Hepatocyte (in vitro differentiated cells): ENCODE measurements at regions not wholly inside any gene's neighbourhood (a gene's known extent, or its start where the extent isn't known, plus 50 kb on each side); places are given as distances from the start of the nearest gene placed in this dataset.

Source experiments
- DNase-seq: peaks from one replicate; pipeline ENCODE4 v3.0.0-alpha.2; 2016; ENCODE audit warnings: low spot score
- H2AFZ ChIP-seq: fragments of 200-600 bp; sonication (generic); 2 replicates; pipeline ENCODE4 v1.6.0; 2016; ENCODE audit warnings: antibody characterized with exemption, mild to moderate bottlenecking
- H3K27ac ChIP-seq: fragments of 200-600 bp; sonication (generic); 2 replicates; pipeline ENCODE4 v1.5.1; 2016; ENCODE audit warnings: mild to moderate bottlenecking
- H3K27me3 ChIP-seq: fragments of 200-600 bp; sonication (generic); 2 replicates; pipeline ENCODE4 v1.6.1; 2016
- H3K36me3 ChIP-seq: fragments of 200-600 bp; sonication (generic); replicated peaks from 2 replicates; pipeline ENCODE4 v1.5.1; 2016; ENCODE audit warnings: low read depth; ENCODE audit not compliant: insufficient read depth
- H3K4me1 ChIP-seq: fragments of 200-600 bp; sonication (generic); 2 replicates; pipeline ENCODE4 v1.5.1; 2016; ENCODE audit warnings: mild to moderate bottlenecking, moderate library complexity; ENCODE audit not compliant: insufficient read depth
- H3K4me2 ChIP-seq: fragments of 200-600 bp; sonication (generic); 2 replicates; pipeline ENCODE4 v1.6.0; 2016
- H3K4me3 ChIP-seq: fragments of 200-600 bp; sonication (generic); 2 replicates; pipeline ENCODE4 v1.5.1; 2016; ENCODE audit warnings: mild to moderate bottlenecking
- H3K79me2 ChIP-seq: fragments of 200-600 bp; sonication (generic); 2 replicates; pipeline ENCODE4 v1.6.0; 2017; ENCODE audit warnings: mild to moderate bottlenecking
- H3K9me2 ChIP-seq: fragments of 200-600 bp; sonication (generic); replicated peaks from 2 replicates; pipeline ENCODE4 v1.6.0; 2017; ENCODE audit warnings: mild to moderate bottlenecking; ENCODE audit not compliant: insufficient read depth
- H3K9me3 ChIP-seq: fragments of 200-600 bp; sonication (generic); 2 replicates; pipeline ENCODE4 v1.5.1; 2016; ENCODE audit warnings: low read depth, mild to moderate bottlenecking
- H4K20me1 ChIP-seq: fragments of 200-600 bp; sonication (generic); 2 replicates; pipeline ENCODE4 v1.6.0; 2016; ENCODE audit warnings: mild to moderate bottlenecking; ENCODE audit not compliant: insufficient read depth, poor library complexity, severe bottlenecking
- EZH2 ChIP-seq: fragments of 200-600 bp; sonication (generic); IDR thresholded peaks from 2 replicates; pipeline ENCODE4 v1.6.1; 2016; ENCODE audit warnings: antibody characterized with exemption, mild to moderate bottlenecking, borderline replicate concordance
- EZH2phosphoT487 ChIP-seq: fragments of 200-600 bp; sonication (generic); IDR thresholded peaks from one replicate; pipeline ENCODE4 v1.6.1; 2018; ENCODE audit warnings: antibody characterized with exemption, mild to moderate bottlenecking, low read depth, moderate library complexity; ENCODE audit not compliant: unreplicated experiment, severe bottlenecking
- whole genome bisulfite sequencing: methylation state at CpG from one replicate; pipeline ENCODE4 v1.1.6; 2016; ENCODE audit warnings: low lambda C conversion rate; ENCODE audit errors: missing lambda C conversion rate; 5-methylcytosine and 5-hydroxymethylcytosine counted together
- TF ChIP-seq, protein P1 (sequence below): fragments of 200-600 bp; sonication (generic); IDR thresholded peaks from 2 replicates; pipeline ENCODE4 v1.5.1; 2016; ENCODE audit warnings: antibody characterized with exemption, mild to moderate bottlenecking; ENCODE audit not compliant: poor library complexity

DNA sequence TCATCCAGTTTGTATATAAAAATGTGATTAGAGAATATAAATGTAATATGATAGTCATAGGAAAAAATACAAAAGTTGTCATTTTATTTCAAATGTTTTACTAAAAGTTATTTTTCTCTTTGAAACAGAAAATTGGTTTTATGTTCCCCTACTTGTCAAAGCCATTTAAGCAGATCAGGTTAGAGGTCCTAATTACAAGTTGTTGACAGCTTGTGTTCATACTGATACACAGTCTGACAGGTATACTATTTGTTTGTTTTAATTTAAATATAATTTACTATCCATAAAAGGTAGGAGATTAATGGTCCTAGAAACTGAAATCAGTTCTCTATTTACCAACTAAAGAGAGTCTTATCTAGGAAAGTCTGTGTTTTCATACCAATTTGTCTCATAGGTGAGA lies 250.4 kb upstream of the TMEM161B start:
- DNase-seq = no peak
- H3K36me3 ChIP-seq = no peaks in the 10 kb centered on the region
- no peak overlapping the region for H3K4me2 ChIP-seq
- no peak overlapping the region for H2AFZ ChIP-seq
- TF ChIP-seq, protein P1, sequence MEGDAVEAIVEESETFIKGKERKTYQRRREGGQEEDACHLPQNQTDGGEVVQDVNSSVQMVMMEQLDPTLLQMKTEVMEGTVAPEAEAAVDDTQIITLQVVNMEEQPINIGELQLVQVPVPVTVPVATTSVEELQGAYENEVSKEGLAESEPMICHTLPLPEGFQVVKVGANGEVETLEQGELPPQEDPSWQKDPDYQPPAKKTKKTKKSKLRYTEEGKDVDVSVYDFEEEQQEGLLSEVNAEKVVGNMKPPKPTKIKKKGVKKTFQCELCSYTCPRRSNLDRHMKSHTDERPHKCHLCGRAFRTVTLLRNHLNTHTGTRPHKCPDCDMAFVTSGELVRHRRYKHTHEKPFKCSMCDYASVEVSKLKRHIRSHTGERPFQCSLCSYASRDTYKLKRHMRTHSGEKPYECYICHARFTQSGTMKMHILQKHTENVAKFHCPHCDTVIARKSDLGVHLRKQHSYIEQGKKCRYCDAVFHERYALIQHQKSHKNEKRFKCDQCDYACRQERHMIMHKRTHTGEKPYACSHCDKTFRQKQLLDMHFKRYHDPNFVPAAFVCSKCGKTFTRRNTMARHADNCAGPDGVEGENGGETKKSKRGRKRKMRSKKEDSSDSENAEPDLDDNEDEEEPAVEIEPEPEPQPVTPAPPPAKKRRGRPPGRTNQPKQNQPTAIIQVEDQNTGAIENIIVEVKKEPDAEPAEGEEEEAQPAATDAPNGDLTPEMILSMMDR = no peak
- TF ChIP-seq EZH2 (no peak), EZH2phosphoT487 (no peak)
- H3K9me3 ChIP-seq = no peaks in the 10 kb centered on the region
- no peaks in the 10 kb centered on the region for H3K9me2 ChIP-seq
- no peak overlapping the region for H3K27ac ChIP-seq
- peaks cover 5% of the 10 kb centered on the region for H3K4me1 ChIP-seq
- H3K79me2 ChIP-seq = no peaks in the 10 kb centered on the region
- H3K27me3 ChIP-seq = no peaks in the 10 kb centered on the region
- no peaks in the 10 kb centered on the region for H4K20me1 ChIP-seq
- no peak overlapping the region for H3K4me3 ChIP-seq

DNA sequence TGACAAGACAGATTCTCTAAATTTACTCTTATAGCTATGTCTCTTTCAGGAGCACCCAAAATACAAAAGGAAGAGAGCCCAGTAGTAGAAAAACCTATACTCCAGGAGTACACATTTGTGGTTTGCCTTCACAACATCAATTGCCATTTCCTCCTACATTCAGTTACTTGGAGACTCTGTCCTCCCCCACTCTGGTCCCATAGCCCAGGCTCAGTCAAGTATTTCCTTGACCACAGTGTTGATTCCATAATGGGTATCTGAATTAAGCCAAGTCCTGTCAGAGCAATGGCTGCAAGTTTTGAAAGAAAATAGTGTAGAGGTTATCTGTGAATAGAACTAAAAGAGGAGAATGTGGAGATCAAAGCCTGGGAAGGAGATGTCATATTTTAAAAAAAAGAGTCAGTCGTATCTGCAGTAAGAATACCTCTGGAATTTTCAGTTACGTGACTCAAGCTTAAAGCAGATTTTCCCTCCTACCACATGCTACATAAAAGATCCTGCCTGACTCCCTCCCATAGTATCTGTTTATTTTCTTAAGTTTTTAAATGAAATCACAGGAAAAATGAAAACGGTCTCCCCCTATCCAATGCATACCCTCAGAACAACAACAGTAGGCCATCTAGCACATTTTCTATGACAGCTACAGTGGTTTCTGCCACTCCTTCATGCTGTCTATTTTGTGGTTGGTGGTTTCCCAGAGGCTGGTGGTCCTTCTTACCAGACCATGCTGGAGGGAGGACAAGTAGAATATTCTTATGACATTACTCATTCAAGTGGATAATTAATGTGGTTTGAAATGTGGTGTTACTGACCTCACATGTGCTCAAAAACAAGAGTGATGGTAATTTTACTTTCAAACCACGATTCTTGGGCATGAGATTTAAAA lies 249.7 kb upstream of the TMEM161B start:
- no peaks in the 10 kb centered on the region for H3K79me2 ChIP-seq
- no peak for DNase-seq
- H4K20me1 ChIP-seq = no peaks in the 10 kb centered on the region
- 79% methylated on average over 4 of the region's 4 CpGs for WGBS
- no peak overlapping the region for H3K4me3 ChIP-seq
- H3K9me2 ChIP-seq = no peaks in the 10 kb centered on the region
- no peak overlapping the region for H2AFZ ChIP-seq
- no peak overlapping the region for H3K4me2 ChIP-seq
- no peaks in the 10 kb centered on the region for H3K9me3 ChIP-seq
- H3K27ac ChIP-seq = no peak overlapping the region
- H3K36me3 ChIP-seq = no peaks in the 10 kb centered on the region
- no peaks in the 10 kb centered on the region for H3K27me3 ChIP-seq
- peaks cover 5% of the 10 kb centered on the region for H3K4me1 ChIP-seq
- TF ChIP-seq EZH2 (no peak), EZH2phosphoT487 (no peak)
- TF ChIP-seq, protein P1 = no peak

DNA sequence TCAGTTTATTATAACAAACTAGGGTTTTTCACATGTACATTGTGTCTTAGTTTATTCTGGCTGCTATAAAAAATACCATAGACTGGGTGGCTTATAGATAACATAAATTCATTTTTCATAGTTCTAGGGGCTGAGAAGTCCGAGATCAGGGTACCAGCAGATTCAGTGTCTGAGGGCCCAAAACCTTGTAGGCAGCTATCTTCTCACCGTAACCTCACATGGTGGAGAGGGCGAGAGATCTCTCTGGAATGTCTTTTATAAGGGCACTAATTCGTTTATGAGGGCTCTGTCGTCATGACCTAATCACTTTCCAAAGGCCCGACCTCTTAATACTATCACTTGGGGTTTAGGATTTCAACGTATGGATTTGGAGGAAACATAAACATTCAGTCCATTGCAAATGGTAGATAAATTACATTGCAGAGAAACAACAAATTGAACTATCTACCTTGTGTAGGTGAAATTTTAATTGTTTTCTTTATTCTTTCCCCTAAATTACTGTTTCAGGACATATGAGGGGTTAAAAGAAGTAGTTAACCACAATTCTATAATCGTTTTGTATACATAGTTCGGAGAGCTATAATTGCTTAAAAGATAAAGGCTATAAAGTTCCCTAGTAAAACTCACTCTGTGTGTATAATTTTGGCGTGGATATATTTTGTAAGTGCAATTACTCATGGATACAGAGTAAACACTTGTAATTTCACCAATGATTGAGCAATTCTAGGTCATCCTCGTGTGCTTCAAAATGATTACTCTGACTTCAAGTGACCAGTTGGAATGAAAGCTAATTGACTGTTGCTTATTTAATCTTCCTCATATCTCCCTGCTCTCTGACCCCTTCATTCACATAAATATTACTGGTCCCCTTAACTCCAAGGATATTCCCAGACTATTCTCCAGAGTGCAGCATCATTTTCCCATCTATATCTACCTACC lies 247.5 kb upstream of the TMEM161B start:
- no peak overlapping the region for H2AFZ ChIP-seq
- peak overlapping the region; percentile 33 for H3K4me2 ChIP-seq
- WGBS = 30% methylated on average over 11 of the region's 11 CpGs
- no peaks in the 10 kb centered on the region for H3K79me2 ChIP-seq
- no peak overlapping the region for H3K4me3 ChIP-seq
- H3K9me2 ChIP-seq = no peaks in the 10 kb centered on the region
- peaks cover 5% of the 10 kb centered on the region for H3K4me1 ChIP-seq
- H4K20me1 ChIP-seq = no peaks in the 10 kb centered on the region
- no peaks in the 10 kb centered on the region for H3K9me3 ChIP-seq
- H3K36me3 ChIP-seq = no peaks in the 10 kb centered on the region
- H3K27ac ChIP-seq = peak overlapping the region; percentile 25
- TF ChIP-seq, protein P1 = no peak
- no peak for TF ChIP-seq EZH2
- TF ChIP-seq EZH2phosphoT487 = peak; percentile 65
- peak; percentile 33 for DNase-seq
- no peaks in the 10 kb centered on the region for H3K27me3 ChIP-seq
